ENCODE measurements at regions not wholly inside any gene's neighbourhood (a gene's known extent, or its start where the extent isn't known, plus 50 kb on each side); places are given as distances from the start of the nearest gene placed in this dataset.

DNA sequence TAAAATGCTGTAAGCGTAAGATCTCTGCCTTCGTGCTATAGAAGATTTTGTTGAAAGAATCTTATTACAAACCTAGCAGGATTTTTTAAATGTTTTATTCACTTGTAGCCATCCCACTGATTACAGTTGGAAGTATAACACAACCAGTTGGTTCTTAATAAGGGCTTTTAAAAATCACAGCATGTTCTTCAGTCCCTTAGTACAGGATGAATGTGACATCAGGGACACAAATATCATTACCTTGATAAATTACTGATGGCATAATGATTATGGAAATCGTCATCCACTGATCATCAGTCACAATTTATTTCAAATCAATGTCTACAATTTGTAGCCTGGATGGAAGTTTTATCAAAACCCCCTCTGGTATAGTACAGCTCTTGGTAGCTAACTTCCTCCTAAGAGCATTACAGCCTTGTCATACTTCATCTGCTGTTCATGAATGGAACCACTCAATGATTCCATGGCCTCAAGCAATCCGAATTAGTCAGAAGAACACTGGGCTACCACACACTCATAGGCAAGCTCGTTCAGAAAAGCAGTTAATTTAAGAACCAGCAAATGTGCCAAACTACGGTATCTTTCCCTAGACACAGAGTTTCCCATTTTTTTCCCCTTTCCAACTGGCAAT is 389.2 kb upstream of the TENM3 start:
- TF ChIP-seq POLR2AphosphoS5 (IDR thresholded peaks at IDR 0.05; ENCODE audit: low read depth, low read length), result no peak
- no peak for TF ChIP-seq POLR2A (IDR thresholded peaks at IDR 0.05; ENCODE audit: low read depth, low read length)
